ENCODE measurements at regions not wholly inside any gene's neighbourhood (a gene's known extent, or its start where the extent isn't known, plus 50 kb on each side); places are given as distances from the start of the nearest gene placed in this dataset.

DNA sequence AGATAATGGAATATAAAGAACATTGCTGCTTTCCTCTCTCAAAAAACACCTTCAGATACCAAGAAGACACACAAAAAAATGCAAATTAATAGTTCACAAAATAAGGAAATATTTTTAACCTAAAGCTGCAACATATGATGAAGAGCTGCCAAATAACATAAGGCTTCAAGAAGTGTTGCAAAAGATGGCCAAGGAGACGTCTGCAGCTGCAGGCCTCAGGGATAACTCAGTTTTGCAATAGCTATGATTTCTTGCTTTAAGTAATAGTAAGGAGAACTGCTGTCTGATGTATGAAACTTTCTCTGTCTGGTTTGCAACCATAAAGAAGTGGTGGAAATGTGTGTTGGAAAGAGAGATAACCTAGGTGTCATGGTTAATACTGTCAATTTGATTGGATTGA, 1237.5 kb downstream of the MRPL39 start:
- ATAC-seq (no peak), DNase-seq (no peak)
- H3K27ac ChIP-seq = no peak overlapping the region
- no peak overlapping the region for H3K4me3 ChIP-seq
- H3K36me3 ChIP-seq (replicated peaks in 1 of 2; ENCODE audit: insufficient read depth in 1 of 2, low read depth in 2 of 2) = no peaks in the 10 kb centered on the region
- no peaks in the 10 kb centered on the region for H3K4me1 ChIP-seq
- no peaks in the 10 kb centered on the region for H3K9me3 ChIP-seq
- TF ChIP-seq CTCF (IDR thresholded peaks at IDR 0.05) (no peak), POLR2A (IDR thresholded peaks at IDR 0.05) (no peak)
- no peaks in the 10 kb centered on the region for H3K27me3 ChIP-seq
- 36 to 47% methylated on average over 1 of the region's 1 CpG for WGBS, 2 donors
- intact Hi-C loops (cut with DNase I) = no loop called here

DNA sequence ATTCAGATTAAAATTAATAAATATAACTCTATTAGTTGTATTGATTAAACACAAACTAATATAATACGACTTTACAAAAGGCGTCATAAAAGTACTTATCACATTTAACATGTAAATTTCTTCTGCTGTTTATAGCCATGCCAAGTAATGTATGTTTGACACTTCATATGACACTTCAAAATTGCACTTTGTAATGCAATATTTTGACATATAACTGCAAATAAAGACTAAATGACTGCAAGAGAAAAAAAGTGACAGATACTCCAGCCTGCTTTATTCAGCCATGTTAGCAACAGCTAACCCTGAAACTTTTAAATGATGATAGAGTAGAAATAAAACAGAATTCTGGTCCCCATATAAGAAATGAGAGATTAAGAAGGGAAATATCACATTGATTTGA, 1238.0 kb downstream of the MRPL39 start:
- ATAC-seq (no peak), DNase-seq (no peak)
- TF ChIP-seq POLR2A (IDR thresholded peaks at IDR 0.05) = no peak
- TF ChIP-seq CTCF (IDR thresholded peaks at IDR 0.05) = no peak
- no peaks in the 10 kb centered on the region for H3K9me3 ChIP-seq
- no peak overlapping the region for H3K27ac ChIP-seq
- 81 to 83% methylated on average over 2 of the region's 2 CpGs for WGBS, 2 donors
- H3K4me1 ChIP-seq = no peaks in the 10 kb centered on the region
- intact Hi-C loops (cut with DNase I) = no loop called here
- no peak overlapping the region for H3K4me3 ChIP-seq
- H3K27me3 ChIP-seq = no peaks in the 10 kb centered on the region
- H3K36me3 ChIP-seq (replicated peaks in 1 of 2; ENCODE audit: insufficient read depth in 1 of 2, low read depth in 2 of 2) = no peaks in the 10 kb centered on the region

DNA sequence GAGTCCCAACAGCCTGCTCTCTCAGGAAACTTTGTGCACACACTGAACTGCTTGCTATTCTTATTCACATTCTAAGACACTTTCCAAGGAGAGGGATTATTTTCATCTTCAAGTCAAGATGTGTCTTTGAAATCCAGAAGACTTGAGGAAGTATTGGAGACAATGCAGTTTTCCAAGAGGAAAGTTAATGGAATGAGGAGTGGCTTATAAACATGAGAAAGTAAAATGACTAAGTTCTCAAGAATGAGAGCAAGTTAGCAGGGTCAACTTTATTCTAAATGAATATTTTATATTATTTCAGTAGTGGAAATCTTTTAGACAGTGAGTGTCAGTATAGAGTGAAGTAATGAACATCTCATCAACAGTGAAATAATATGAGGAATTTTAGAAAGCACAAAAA, 1239.3 kb downstream of the MRPL39 start:
- Histone ChIP-seq H3K4me3 (no peak overlapping the region), H3K27me3 (no peaks in the 10 kb centered on the region), H3K4me1 (no peaks in the 10 kb centered on the region), H3K9me3 (no peaks in the 10 kb centered on the region), H3K36me3 (replicated peaks in 1 of 2; ENCODE audit: insufficient read depth in 1 of 2, low read depth in 2 of 2) (no peaks in the 10 kb centered on the region), H3K27ac (no peak overlapping the region)
- intact Hi-C loops (cut with DNase I) = no loop called here
- DNase-seq = no peak
- ATAC-seq = no peak
- TF ChIP-seq CTCF (IDR thresholded peaks at IDR 0.05) = no peak
- TF ChIP-seq POLR2A (IDR thresholded peaks at IDR 0.05) = no peak

GRCh38 chr21:24353492-24353891, 1253.8 kb downstream of the MRPL39 start:
- no peaks in the 10 kb centered on the region for H3K27me3 ChIP-seq
- H3K27ac ChIP-seq = no peak overlapping the region
- WGBS, 2 donors = 79 to 81% methylated on average over 7 of the region's 7 CpGs
- H3K9me3 ChIP-seq = no peaks in the 10 kb centered on the region
- H3K4me3 ChIP-seq = no peak overlapping the region
- ATAC-seq = no peak
- DNase-seq = no peak
- TF ChIP-seq CTCF (IDR thresholded peaks at IDR 0.05) (no peak), POLR2A (IDR thresholded peaks at IDR 0.05) (no peak)
- no peaks in the 10 kb centered on the region for H3K4me1 ChIP-seq
- H3K36me3 ChIP-seq (replicated peaks in 1 of 2; ENCODE audit: insufficient read depth in 1 of 2, low read depth in 2 of 2) = no peaks in the 10 kb centered on the region
- intact Hi-C loops (cut with DNase I) = no loop called here

DNA sequence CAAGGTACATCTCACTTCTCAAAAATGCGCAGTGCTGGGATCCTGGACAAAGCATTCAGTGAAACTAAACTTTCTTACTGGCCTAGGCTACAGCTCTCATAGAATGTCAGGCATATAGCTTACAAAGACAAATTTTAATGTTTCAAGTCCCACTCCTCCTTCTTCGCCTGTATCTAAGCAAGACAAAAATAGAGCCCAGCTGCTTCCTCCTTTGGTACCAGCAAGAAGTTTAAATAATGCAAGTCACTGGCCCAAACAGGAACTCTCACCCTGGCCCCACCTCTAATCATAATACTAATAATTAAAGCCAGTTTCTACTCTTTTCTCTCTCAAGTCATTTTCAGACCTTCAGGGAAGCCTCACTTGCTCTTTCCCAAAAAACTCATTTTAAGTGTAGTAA, 1267.9 kb downstream of the MRPL39 start:
- Histone ChIP-seq H3K36me3 (replicated peaks in 1 of 2; ENCODE audit: insufficient read depth in 1 of 2, low read depth in 2 of 2) (no peaks in the 10 kb centered on the region), H3K9me3 (no peaks in the 10 kb centered on the region), H3K27me3 (no peaks in the 10 kb centered on the region), H3K27ac (no peak overlapping the region), H3K4me3 (no peak overlapping the region), H3K4me1 (no peaks in the 10 kb centered on the region)
- DNase-seq (no peak), ATAC-seq (no peak)
- no peak for TF ChIP-seq POLR2A (IDR thresholded peaks at IDR 0.05)
- no peak for TF ChIP-seq CTCF (IDR thresholded peaks at IDR 0.05)
- 57 to 78% methylated on average over 2 of the region's 2 CpGs for WGBS, 2 donors
- intact Hi-C loops (cut with DNase I) = no loop called here

Measured in body of pancreas (tissue), 4 donors.